Chondrocyte (in vitro differentiated cells): ENCODE measurements at regions not wholly inside any gene's neighbourhood (a gene's known extent, or its start where the extent isn't known, plus 50 kb on each side); places are given as distances from the start of the nearest gene placed in this dataset.
A peak's percentile ranks its signal among the peaks of the same experiment; 100 is the strongest.

Experiments used
- DNase-seq: peaks from one replicate; pipeline ENCODE4 v3.0.0; 2021; ENCODE audit warnings: mixed read lengths, low spot score
- H3K27ac Mint-ChIP-seq: one replicate; pipeline ENCODE4 v1.8.0; 2021; ENCODE audit warnings: mild to moderate bottlenecking, moderate library complexity, mixed read lengths; ENCODE audit not compliant: unreplicated experiment
- H3K27me3 Mint-ChIP-seq: 2 replicates; pipeline ENCODE4 v1.8.0; 2021; ENCODE audit warnings: low read depth, mixed read lengths
- H3K36me3 Mint-ChIP-seq: 2 replicates; pipeline ENCODE4 v1.8.0; 2021; ENCODE audit warnings: low read depth, mixed read lengths
- H3K4me1 Mint-ChIP-seq: 2 replicates; pipeline ENCODE4 v1.8.0; 2021; ENCODE audit warnings: low read depth, mild to moderate bottlenecking, mixed read lengths
- H3K4me3 Mint-ChIP-seq: one replicate; pipeline ENCODE4 v1.8.0; 2021; ENCODE audit warnings: mild to moderate bottlenecking, moderate library complexity, mixed read lengths; ENCODE audit not compliant: unreplicated experiment
- H3K9me3 Mint-ChIP-seq: 2 replicates; pipeline ENCODE4 v1.8.0; 2021; ENCODE audit warnings: low read depth, mixed read lengths
- TF ChIP-seq, protein P1 (sequence below): fragments of 200-600 bp; sonication (generic); IDR thresholded peaks from 2 replicates; pipeline ENCODE4 v1.5.0; 2021; ENCODE audit warnings: antibody characterized with exemption, mild to moderate bottlenecking, moderate library complexity

GRCh38 chr1:93783876-93784275, 95.1 kb downstream of the DNTTIP2 start:
- H3K4me3 Mint-ChIP-seq, result no peak overlapping the region
- DNase-seq, result no peak

GRCh38 chr1:93779540-93780165, 98.0 kb upstream of the BCAR3 start:
- no peaks in the 10 kb centered on the region for H3K27me3 Mint-ChIP-seq
- no peak overlapping the region for H3K4me3 Mint-ChIP-seq
- H3K9me3 Mint-ChIP-seq, result no peaks in the 10 kb centered on the region
- peaks cover 19% of the 10 kb centered on the region for H3K4me1 Mint-ChIP-seq
- H3K27ac Mint-ChIP-seq, result peak overlapping the region; percentile 19
- H3K36me3 Mint-ChIP-seq, result no peaks in the 10 kb centered on the region
- TF ChIP-seq, protein P1, sequence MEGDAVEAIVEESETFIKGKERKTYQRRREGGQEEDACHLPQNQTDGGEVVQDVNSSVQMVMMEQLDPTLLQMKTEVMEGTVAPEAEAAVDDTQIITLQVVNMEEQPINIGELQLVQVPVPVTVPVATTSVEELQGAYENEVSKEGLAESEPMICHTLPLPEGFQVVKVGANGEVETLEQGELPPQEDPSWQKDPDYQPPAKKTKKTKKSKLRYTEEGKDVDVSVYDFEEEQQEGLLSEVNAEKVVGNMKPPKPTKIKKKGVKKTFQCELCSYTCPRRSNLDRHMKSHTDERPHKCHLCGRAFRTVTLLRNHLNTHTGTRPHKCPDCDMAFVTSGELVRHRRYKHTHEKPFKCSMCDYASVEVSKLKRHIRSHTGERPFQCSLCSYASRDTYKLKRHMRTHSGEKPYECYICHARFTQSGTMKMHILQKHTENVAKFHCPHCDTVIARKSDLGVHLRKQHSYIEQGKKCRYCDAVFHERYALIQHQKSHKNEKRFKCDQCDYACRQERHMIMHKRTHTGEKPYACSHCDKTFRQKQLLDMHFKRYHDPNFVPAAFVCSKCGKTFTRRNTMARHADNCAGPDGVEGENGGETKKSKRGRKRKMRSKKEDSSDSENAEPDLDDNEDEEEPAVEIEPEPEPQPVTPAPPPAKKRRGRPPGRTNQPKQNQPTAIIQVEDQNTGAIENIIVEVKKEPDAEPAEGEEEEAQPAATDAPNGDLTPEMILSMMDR, result no peak
- no peak for DNase-seq

More at GRCh38 chr1:93783876-93784275, 95.1 kb downstream of the DNTTIP2 start:
- Mint-ChIP-seq H3K27me3 (no peaks in the 10 kb centered on the region), H3K4me1 (peaks cover 13% of the 10 kb centered on the region), H3K9me3 (peaks cover 11% of the 10 kb centered on the region), H3K36me3 (peaks cover 7% of the 10 kb centered on the region), H3K27ac (no peak overlapping the region)
- TF ChIP-seq, protein P1, result no peak

- no peak for DNase-seq
- TF ChIP-seq, protein P1, result no peak
Measured at GRCh38 chr1:93778457-93778856, 96.8 kb upstream of the BCAR3 start.

DNA sequence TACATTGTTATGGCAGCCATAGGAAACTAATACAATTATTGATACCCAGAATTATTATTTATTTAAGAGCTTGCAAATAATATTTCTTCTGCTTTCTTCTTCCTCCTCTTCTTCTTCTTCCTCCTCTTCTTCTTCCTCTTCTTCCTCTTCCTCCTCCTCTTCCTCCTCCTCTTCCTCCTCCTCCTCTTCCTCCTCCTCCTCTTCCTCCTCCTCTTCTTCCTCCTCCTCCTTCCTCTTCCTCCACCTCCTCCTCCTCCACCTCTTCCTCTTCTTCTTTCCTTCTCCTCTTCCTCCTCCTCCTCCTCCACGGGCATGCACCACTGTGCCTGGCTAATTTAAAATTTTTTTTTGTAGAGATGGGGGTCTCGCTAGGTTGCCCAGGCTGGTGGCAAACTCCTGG, 95.6 kb upstream of the BCAR3 start:
- Mint-ChIP-seq H3K4me1 (peaks cover 23% of the 10 kb centered on the region), H3K9me3 (no peaks in the 10 kb centered on the region), H3K36me3 (no peaks in the 10 kb centered on the region), H3K4me3 (no peak overlapping the region), H3K27me3 (no peaks in the 10 kb centered on the region), H3K27ac (no peak overlapping the region)
- TF ChIP-seq, protein P1, result no peak
- no peak for DNase-seq

More at GRCh38 chr1:93778457-93778856, 96.8 kb upstream of the BCAR3 start:
- H3K36me3 Mint-ChIP-seq, result no peaks in the 10 kb centered on the region
- H3K27ac Mint-ChIP-seq, result no peak overlapping the region
- H3K9me3 Mint-ChIP-seq, result no peaks in the 10 kb centered on the region
- no peaks in the 10 kb centered on the region for H3K27me3 Mint-ChIP-seq
- no peak overlapping the region for H3K4me3 Mint-ChIP-seq
- peaks cover 23% of the 10 kb centered on the region for H3K4me1 Mint-ChIP-seq

DNA sequence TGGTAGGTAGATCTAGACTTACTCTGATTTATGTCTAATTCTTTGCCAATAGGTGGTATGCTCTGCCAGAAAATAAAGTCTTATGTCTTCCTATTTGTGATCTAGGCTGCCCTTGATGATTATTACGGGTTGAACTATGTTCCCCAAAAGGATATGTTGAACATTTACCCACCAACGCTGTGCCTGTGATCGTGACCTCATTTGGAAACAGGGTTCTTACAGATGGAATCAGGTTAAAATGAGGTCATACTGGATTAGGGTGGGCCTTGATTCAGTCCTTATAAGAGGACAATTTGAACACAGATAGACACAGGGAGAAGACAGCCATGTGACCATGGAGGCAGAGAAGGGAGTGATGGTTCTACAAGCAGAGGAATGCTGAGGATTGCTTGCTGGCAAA, 95.1 kb upstream of the BCAR3 start:
- Mint-ChIP-seq H3K4me1 (peaks cover 23% of the 10 kb centered on the region), H3K9me3 (no peaks in the 10 kb centered on the region), H3K27me3 (no peaks in the 10 kb centered on the region), H3K4me3 (no peak overlapping the region), H3K36me3 (no peaks in the 10 kb centered on the region), H3K27ac (no peak overlapping the region)
- no peak for DNase-seq
- TF ChIP-seq, protein P1, result no peak
